Cardiac fibroblast (primary cell): ENCODE measurements at regions not wholly inside any gene's neighbourhood (a gene's known extent, or its start where the extent isn't known, plus 50 kb on each side); places are given as distances from the start of the nearest gene placed in this dataset.
A peak's percentile ranks its signal among the peaks of the same experiment; 100 is the strongest.

Experiments
- DNase-seq, 2 donors: peaks; one replicate each; pipeline versions ENCODE4 v3.0.0 to v3.0.0-alpha.2; 2010; ENCODE audit warnings: low read depth in 2 of 2
- H3K4me3 ChIP-seq, 2 donors: replicated peaks in 1 of 2; 1 replicate in 1 of 2; 2 replicates in 1 of 2; pipeline ENCODE4 v1.5.1; 2011; ENCODE audit warnings: low read depth in 2 of 2, low read length in 2 of 2, mild to moderate bottlenecking in 2 of 2, moderate library complexity in 1 of 2
- TF ChIP-seq, protein P1 (sequence below): IDR thresholded peaks from one replicate; pipeline ENCODE4 v1.5.1; 2011; ENCODE audit warnings: low read depth, mild to moderate bottlenecking, low read length, inconsistent platforms

DNA sequence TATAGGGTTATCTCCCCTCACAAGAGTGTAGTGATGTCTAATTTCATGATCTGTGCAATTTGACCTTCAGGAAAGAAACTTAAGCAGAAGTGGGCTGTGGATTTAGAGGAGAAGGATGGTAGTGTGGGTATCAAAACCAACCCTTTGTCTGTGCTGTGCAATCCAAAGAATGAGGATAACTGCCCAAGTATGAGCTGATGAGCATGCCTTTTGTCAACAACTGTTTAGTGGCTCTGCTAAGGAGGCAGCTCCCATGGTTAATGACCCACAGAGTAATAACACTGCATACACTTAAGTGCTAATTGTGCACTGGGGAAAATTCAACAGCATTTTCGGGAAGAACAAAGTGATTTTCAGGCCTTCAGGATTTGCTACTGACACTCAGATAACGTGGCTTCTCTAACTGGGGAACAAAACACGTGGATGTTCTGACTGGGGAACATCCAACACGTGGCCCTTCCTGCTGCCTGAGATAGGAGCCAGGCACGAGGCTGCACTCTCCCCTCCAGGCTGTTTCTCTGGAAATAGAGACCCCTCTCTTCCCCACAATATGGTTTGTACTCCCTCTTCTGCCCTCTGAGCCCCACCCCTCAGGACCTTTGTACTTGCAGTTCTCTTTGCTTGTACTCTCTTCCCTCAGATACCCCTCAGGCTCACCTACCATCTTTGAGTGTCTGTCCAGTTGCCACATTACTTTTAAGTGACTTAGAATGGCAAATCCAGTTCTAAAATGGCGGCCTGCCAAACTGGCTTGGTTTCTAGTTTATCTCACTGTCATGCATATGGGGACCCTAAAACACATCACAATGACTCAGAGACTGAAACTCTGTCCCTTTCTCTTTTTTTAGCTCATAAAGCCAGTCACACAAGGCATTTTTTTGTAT is 234.9 kb upstream of the POU2AF2 start:
- H3K4me3 ChIP-seq: no peak overlapping the region
- TF ChIP-seq, protein P1, sequence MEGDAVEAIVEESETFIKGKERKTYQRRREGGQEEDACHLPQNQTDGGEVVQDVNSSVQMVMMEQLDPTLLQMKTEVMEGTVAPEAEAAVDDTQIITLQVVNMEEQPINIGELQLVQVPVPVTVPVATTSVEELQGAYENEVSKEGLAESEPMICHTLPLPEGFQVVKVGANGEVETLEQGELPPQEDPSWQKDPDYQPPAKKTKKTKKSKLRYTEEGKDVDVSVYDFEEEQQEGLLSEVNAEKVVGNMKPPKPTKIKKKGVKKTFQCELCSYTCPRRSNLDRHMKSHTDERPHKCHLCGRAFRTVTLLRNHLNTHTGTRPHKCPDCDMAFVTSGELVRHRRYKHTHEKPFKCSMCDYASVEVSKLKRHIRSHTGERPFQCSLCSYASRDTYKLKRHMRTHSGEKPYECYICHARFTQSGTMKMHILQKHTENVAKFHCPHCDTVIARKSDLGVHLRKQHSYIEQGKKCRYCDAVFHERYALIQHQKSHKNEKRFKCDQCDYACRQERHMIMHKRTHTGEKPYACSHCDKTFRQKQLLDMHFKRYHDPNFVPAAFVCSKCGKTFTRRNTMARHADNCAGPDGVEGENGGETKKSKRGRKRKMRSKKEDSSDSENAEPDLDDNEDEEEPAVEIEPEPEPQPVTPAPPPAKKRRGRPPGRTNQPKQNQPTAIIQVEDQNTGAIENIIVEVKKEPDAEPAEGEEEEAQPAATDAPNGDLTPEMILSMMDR: no peak
- DNase-seq: no peak

DNA sequence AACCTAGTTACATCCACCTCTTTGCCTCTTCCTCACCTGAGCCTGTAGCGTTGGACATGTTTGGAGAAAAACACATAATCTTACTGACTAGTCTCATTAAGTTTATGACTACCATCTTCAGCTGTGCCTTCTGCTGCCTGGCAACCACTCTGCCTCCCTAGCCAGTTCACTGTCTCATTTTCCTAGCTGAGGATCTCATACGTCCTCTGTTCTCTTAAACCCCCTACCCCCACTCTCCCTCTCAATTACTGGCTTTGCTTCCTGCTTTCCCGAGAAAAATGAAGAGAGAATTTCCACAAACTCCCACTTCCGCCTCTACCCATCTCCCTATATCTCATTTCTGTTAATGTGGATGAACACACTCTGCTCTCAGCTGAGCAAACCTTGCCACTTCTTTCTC is 239.3 kb upstream of the POU2AF2 start:
- TF ChIP-seq, protein P1: no peak
- DNase-seq: no peak
- H3K4me3 ChIP-seq: no peak overlapping the region

DNA sequence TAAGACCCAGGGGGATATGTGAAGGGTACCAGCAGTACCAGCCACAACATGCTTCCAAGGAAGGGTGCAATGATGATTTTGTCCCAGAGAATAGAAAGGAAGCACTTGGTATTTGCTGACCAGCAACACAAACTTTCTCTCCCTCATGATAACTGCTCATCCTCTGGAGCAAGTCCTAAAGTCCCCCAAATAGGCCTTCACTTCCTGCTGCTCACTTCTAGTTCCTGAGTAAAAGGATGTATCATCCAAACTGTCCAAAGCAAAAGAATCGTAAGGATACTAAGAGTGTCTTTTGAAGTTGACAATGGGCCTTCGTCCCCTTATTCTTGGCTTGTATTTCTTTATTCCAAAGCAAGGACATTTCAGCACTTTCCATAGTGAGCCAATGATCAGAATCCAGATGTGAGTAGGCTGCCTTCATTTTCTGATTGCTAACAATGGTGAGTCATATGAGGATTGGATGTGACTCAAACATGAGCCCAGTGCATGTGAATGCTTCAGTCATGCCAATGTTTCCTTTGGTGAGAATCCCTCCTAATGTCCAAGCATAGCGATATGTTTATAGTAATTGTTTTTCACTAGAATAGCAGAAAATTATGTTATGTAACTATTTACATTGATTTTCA is 243.4 kb upstream of the POU2AF2 start:
- TF ChIP-seq, protein P1: no peak
- no peak overlapping the region for H3K4me3 ChIP-seq
- peak; percentile 82 to 92 for DNase-seq

DNA sequence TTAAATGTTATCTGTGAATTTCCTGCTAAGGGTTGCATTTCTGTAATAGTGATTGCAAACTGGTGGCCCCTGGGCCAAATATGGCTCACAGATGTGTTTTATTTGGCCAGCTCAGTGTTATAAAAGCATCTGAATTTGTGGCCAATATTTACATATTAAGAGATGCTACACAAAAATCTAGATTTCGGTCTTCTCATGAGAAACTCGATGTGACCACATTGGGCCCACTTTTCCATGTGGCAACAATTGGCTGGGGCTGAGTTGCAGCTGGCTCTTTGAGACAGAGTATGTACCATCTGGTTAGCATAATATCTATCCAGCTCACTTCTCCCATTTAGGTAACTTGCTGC is 244.5 kb upstream of the POU2AF2 start:
- DNase-seq: no peak

DNA sequence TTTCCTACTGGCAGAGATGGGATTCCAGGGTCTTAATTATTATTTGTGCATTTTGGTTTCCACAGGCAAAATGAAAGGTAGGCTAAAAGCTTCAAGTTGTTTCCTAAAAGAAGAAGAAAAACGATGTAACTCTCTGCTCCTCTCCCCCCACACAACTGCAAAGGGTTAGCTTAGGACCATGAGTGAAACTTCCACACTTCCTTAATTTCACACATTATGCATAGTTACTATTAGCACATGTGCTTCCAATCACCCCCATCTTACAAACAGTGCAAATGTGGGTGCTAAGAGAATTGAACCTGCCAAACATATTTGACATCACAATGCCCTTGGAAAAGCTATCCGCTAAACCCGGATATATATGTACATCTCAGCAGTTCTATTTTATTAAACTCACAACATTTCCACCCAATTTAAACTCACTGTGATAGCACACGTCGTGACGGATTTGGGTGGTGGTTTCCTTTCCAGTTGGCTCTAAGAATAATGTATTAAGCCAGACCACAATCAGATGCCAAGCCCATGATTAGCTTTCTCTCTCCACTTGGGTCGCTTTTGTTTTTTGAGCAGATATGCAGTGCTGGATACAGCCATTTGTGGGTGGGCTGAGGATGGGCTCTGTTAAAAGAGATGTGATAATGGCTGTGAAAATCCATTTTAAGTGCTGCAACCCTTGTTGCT is 245.0 kb upstream of the POU2AF2 start:
- TF ChIP-seq, protein P1: no peak
- DNase-seq: peak; percentile 18 to 72
- H3K4me3 ChIP-seq: no peak overlapping the region

More for the DNA sequence above, 244.5 kb upstream of the POU2AF2 start:
- H3K4me3 ChIP-seq: no peak overlapping the region
- TF ChIP-seq, protein P1: no peak

DNA sequence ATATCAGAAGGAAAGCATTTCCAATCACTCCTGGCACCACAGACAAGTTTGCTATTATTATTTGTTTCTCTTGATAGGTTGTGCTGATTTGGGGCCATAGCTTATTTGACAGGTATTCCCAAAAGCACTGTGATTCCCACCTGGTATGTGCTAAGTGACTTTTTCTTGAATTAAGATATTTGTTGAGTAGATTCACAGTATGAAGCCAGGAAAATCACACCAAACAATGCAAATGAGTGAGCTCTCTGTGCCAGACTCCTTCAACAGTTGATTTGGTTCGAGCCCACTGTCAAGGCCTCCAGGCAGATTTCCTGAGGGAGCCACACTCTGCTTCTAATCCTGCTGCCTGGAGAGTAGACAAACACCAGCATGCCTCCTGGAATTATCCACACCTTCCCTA is 253.0 kb upstream of the POU2AF2 start:
- TF ChIP-seq, protein P1: no peak
- no peak overlapping the region for H3K4me3 ChIP-seq
- no peak for DNase-seq
